ENCODE measurements at regions not wholly inside any gene's neighbourhood (a gene's known extent, or its start where the extent isn't known, plus 50 kb on each side); places are given as distances from the start of the nearest gene placed in this dataset.
"Not testable (repeated sequence)": the region's sequence is repeated elsewhere in the genome, so short reads cannot be mapped to it uniquely, and the experiment has no call there.

GRCh38 chr3:99562138-99562537 lies 76.3 kb upstream of the COL8A1 start:
- intact Hi-C loops (cut with DNase I), result no loop called here

GRCh38 chr3:99561056-99561455 lies 77.3 kb upstream of the COL8A1 start:
- Histone ChIP-seq H3K27me3 (no peaks in the 10 kb centered on the region), H3K27ac (no peak overlapping the region), H3K4me3 (no peak overlapping the region), H3K4me1 (no peaks in the 10 kb centered on the region), H3K9me3 (no peaks in the 10 kb centered on the region), H3K36me3 (no peaks in the 10 kb centered on the region)
- DNase-seq, result no peak
- TF ChIP-seq POLR2A (IDR thresholded peaks at IDR 0.05), result no peak
- TF ChIP-seq CTCF (IDR thresholded peaks at IDR 0.05), result no peak
- WGBS, 2 donors, result 93 to 95% methylated on average over 3 of the region's 3 CpGs
- intact Hi-C loops (cut with DNase I), result no loop called here

More at GRCh38 chr3:99562138-99562537, 76.3 kb upstream of the COL8A1 start:
- no peaks in the 10 kb centered on the region for H3K4me1 ChIP-seq
- TF ChIP-seq POLR2A (IDR thresholded peaks at IDR 0.05), result no peak
- TF ChIP-seq CTCF (IDR thresholded peaks at IDR 0.05), result no peak
- no peaks in the 10 kb centered on the region for H3K36me3 ChIP-seq
- 29 to 40% methylated on average over 1 of the region's 1 CpG for WGBS, 2 donors
- H3K27ac ChIP-seq, result no peak overlapping the region
- DNase-seq, result no peak
- H3K27me3 ChIP-seq, result no peaks in the 10 kb centered on the region
- H3K4me3 ChIP-seq, result no peak overlapping the region
- H3K9me3 ChIP-seq, result no peaks in the 10 kb centered on the region

- no peaks in the 10 kb centered on the region for H3K27me3 ChIP-seq
Observed at GRCh38 chr3:99559196-99559595, 79.2 kb upstream of the COL8A1 start.

GRCh38 chr3:99555885-99556284 lies 82.5 kb upstream of the COL8A1 start:
- H3K4me1 ChIP-seq; H3K27ac ChIP-seq; DNase-seq; H3K9me3 ChIP-seq; intact Hi-C loops (cut with DNase I); H3K27me3 ChIP-seq; H3K4me3 ChIP-seq; H3K36me3 ChIP-seq: not testable (repeated sequence)
- WGBS, 2 donors, result 86 to 87% methylated on average over 4 to 5 of the region's 5 CpGs

More at GRCh38 chr3:99559196-99559595, 79.2 kb upstream of the COL8A1 start:
- TF ChIP-seq CTCF (IDR thresholded peaks at IDR 0.05), result no peak
- TF ChIP-seq POLR2A (IDR thresholded peaks at IDR 0.05), result no peak
- Histone ChIP-seq H3K4me3 (no peak overlapping the region), H3K36me3 (no peaks in the 10 kb centered on the region), H3K9me3 (no peaks in the 10 kb centered on the region), H3K4me1 (no peaks in the 10 kb centered on the region), H3K27ac (no peak overlapping the region)
- DNase-seq, result no peak
- intact Hi-C loops (cut with DNase I), result no loop called here

- no peak overlapping the region for H3K4me3 ChIP-seq
- DNase-seq, result no peak
- 83 to 96% methylated on average over 1 of the region's 1 CpG for WGBS, 2 donors
- peaks cover 0 to 16% (median 0%) of the 10 kb centered on the region in 3 donors for H3K4me1 ChIP-seq
- no peaks in the 10 kb centered on the region for H3K27me3 ChIP-seq
- H3K36me3 ChIP-seq, result no peaks in the 10 kb centered on the region
- H3K9me3 ChIP-seq, result no peaks in the 10 kb centered on the region
- TF ChIP-seq CTCF (IDR thresholded peaks at IDR 0.05) (no peak), POLR2A (IDR thresholded peaks at IDR 0.05) (no peak)
- intact Hi-C loops (cut with DNase I), result no loop called here
- no peak overlapping the region for H3K27ac ChIP-seq
Observed at GRCh38 chr3:99551520-99551919, 86.9 kb upstream of the COL8A1 start.

GRCh38 chr3:99549957-99550603 lies 88.3 kb upstream of the COL8A1 start:
- H3K27me3 ChIP-seq, result no peaks in the 10 kb centered on the region
- H3K27ac ChIP-seq, result peak overlapping the region in 1 of 4 donors; percentile 22
- WGBS, 2 donors, result 18 to 31% methylated on average over 2 of the region's 2 CpGs
- H3K36me3 ChIP-seq, result no peaks in the 10 kb centered on the region
- TF ChIP-seq CTCF (IDR thresholded peaks at IDR 0.05) (no peak), POLR2A (IDR thresholded peaks at IDR 0.05) (no peak)
- H3K4me1 ChIP-seq, result peaks cover 0 to 31% (median 0%) of the 10 kb centered on the region in 3 donors
- intact Hi-C loops (cut with DNase I), result no loop called here
- no peaks in the 10 kb centered on the region for H3K9me3 ChIP-seq
- no peak for DNase-seq
- no peak overlapping the region for H3K4me3 ChIP-seq

Data from esophagus squamous epithelium (tissue), 5 donors.